NCI-H1092 treated with DMSO at 0.1 percent for 48 hours (cell line): ENCODE measurements at regions not wholly inside any gene's neighbourhood (a gene's known extent, or its start where the extent isn't known, plus 50 kb on each side); places are given as distances from the start of the nearest gene placed in this dataset.

ENCODE experiments used
- DNase-seq: peaks from one replicate; lab custom pipeline; 2025; lab: John Stamatoyannopoulos, UW

- DNase-seq: no peak
Observed at GRCh38 chr9:118418887-118419565, 714.8 kb downstream of the TLR4 start.

- DNase-seq: no peak
Observed at GRCh38 chr9:118419676-118420075, 715.5 kb downstream of the TLR4 start.

GRCh38 chr9:118422508-118422907, 718.3 kb downstream of the TLR4 start:
- DNase-seq: no peak

GRCh38 chr9:118423021-118423420, 718.8 kb downstream of the TLR4 start:
- DNase-seq: no peak

GRCh38 chr9:118423721-118424120, 719.5 kb downstream of the TLR4 start:
- DNase-seq: no peak

- no peak for DNase-seq
Observed at GRCh38 chr9:118426772-118427171, 722.6 kb downstream of the TLR4 start.

GRCh38 chr9:118438810-118439209, 734.6 kb downstream of the TLR4 start:
- no peak for DNase-seq

- no peak for DNase-seq
Observed at GRCh38 chr9:118439441-118439840, 735.2 kb downstream of the TLR4 start.

- no peak for DNase-seq
Observed at GRCh38 chr9:118444403-118444802, 740.2 kb downstream of the TLR4 start.

- no peak for DNase-seq
Observed at GRCh38 chr9:118446943-118447639, 742.9 kb downstream of the TLR4 start.

GRCh38 chr9:118449554-118449953, 745.4 kb downstream of the TLR4 start:
- no peak for DNase-seq

- no peak for DNase-seq
Observed at GRCh38 chr9:118455259-118455658, 751.1 kb downstream of the TLR4 start.

GRCh38 chr9:118455788-118456187, 751.6 kb downstream of the TLR4 start:
- peak; percentile 8 for DNase-seq

- no peak for DNase-seq
Observed at GRCh38 chr9:118457171-118458000, 753.2 kb downstream of the TLR4 start.

- peak; percentile 67 for DNase-seq
Observed at GRCh38 chr9:118459913-118460312, 755.7 kb downstream of the TLR4 start.

- DNase-seq: no peak
Observed at GRCh38 chr9:118463419-118463818, 759.2 kb downstream of the TLR4 start.

GRCh38 chr9:118473521-118473920, 769.3 kb downstream of the TLR4 start:
- DNase-seq: no peak

- no peak for DNase-seq
Observed at GRCh38 chr9:118478752-118479151, 774.5 kb downstream of the TLR4 start.

GRCh38 chr9:118482306-118482705, 778.1 kb downstream of the TLR4 start:
- DNase-seq: no peak

- no peak for DNase-seq
Observed at GRCh38 chr9:118483677-118484076, 779.5 kb downstream of the TLR4 start.

- no peak for DNase-seq
Observed at GRCh38 chr9:118503236-118503635, 799.0 kb downstream of the TLR4 start.

- no peak for DNase-seq
Observed at GRCh38 chr9:118510711-118511110, 806.5 kb downstream of the TLR4 start.

GRCh38 chr9:118515947-118516346, 811.7 kb downstream of the TLR4 start:
- DNase-seq: no peak
